Tibial artery (tissue), 4 donors: ENCODE measurements at regions not wholly inside any gene's neighbourhood (a gene's known extent, or its start where the extent isn't known, plus 50 kb on each side); places are given as distances from the start of the nearest gene placed in this dataset.

ENCODE experiments used
- DNase-seq, 2 donors: peaks; one replicate each; pipeline ENCODE4 v3.0.0-alpha.2; 2019
- H3K27ac ChIP-seq, 2 donors: fragments of 200-600 bp; sonication (generic) in 1 of 2; 1 replicate in 1 of 2; 2 replicates in 1 of 2; pipeline ENCODE4 v1.5.1; 2018 to 2019; ENCODE audit warnings: mild to moderate bottlenecking in 1 of 2
- H3K27me3 ChIP-seq, 2 donors: fragments of 200-600 bp; sonication (generic) in 1 of 2; one replicate each; pipeline versions ENCODE4 v1.5.1 to v1.6.0; 2016 to 2019
- H3K36me3 ChIP-seq, 3 donors: fragments of 200-600 bp; sonication (generic) in 2 of 3; one replicate each; pipeline ENCODE4 v1.5.1; 2016 to 2019; ENCODE audit warnings: mild to moderate bottlenecking in 2 of 3
- H3K4me1 ChIP-seq, 4 donors: fragments of 200-600 bp; sonication (generic) in 2 of 4; 1 replicate in 3 of 4; 2 replicates in 1 of 4; pipeline ENCODE4 v1.5.1; 2016 to 2019
- H3K4me3 ChIP-seq, 2 donors: fragments of 200-600 bp; sonication (generic) in 1 of 2; 1 replicate in 1 of 2; 2 replicates in 1 of 2; pipeline ENCODE4 v1.5.1; 2018 to 2019; ENCODE audit warnings: mild to moderate bottlenecking in 2 of 2
- H3K9me3 ChIP-seq, 3 donors: fragments of 200-600 bp; sonication (generic) in 1 of 3; one replicate each; pipeline ENCODE4 v1.5.1; 2016 to 2019
- CTCF ChIP-seq, 2 experiments: fragments of 200-600 bp in 1 of 2; fragments of 450-650 bp in 1 of 2; IDR thresholded peaks; one replicate each; pipeline ENCODE4 v1.5.1; 2017 to 2019; ENCODE audit warnings: antibody characterized with exemption in 2 of 2, mild to moderate bottlenecking in 1 of 2, moderate library complexity in 1 of 2
- intact Hi-C: fragments of 100-400 bp; cut with DNase I; formaldehyde crosslinking; loops from one replicate; pipeline ENCODE4 v1.15.0; 2023; ENCODE audit warnings: low total_unique reads

- no peak for DNase-seq
These were observed 50.1 kb upstream of the TNFAIP3 start for GRCh38 chr6:137816688-137817618.

More at GRCh38 chr6:137816688-137817618, 50.1 kb upstream of the TNFAIP3 start:
- Histone ChIP-seq H3K4me1 (no peaks in the 10 kb centered on the region), H3K9me3 (no peaks in the 10 kb centered on the region), H3K36me3 (no peaks in the 10 kb centered on the region), H3K4me3 (no peak overlapping the region), H3K27me3 (no peaks in the 10 kb centered on the region), H3K27ac (no peak overlapping the region)
- intact Hi-C loops: no loop called here
- TF ChIP-seq CTCF (IDR thresholded peaks at IDR 0.05): no peak
